A549 (cell line): ENCODE measurements at regions not wholly inside any gene's neighbourhood (a gene's known extent, or its start where the extent isn't known, plus 50 kb on each side); places are given as distances from the start of the nearest gene placed in this dataset.

Source experiments
- CHD4 ChIP-seq: fragments of 200-600 bp; sonication (generic); IDR thresholded peaks from 2 replicates; pipeline ENCODE4 v1.6.1; 2016; ENCODE audit warnings: antibody characterized with exemption, mild to moderate bottlenecking, borderline replicate concordance
- HDAC2 ChIP-seq: fragments of 200-600 bp; sonication (generic); IDR thresholded peaks from 2 replicates; pipeline ENCODE4 v1.6.1; 2016
- KDM1A ChIP-seq: fragments of 200-600 bp; sonication (generic); IDR thresholded peaks from 2 replicates; pipeline ENCODE4 v1.6.1; 2016; ENCODE audit warnings: low read depth, mild to moderate bottlenecking
- PHF8 ChIP-seq: fragments of 200-600 bp; sonication (generic); IDR thresholded peaks from 2 replicates; pipeline ENCODE4 v1.6.1; 2016; ENCODE audit warnings: low read depth, mild to moderate bottlenecking, antibody characterized with exemption, moderate library complexity, borderline replicate concordance
- POLR2A ChIP-seq: IDR thresholded peaks from 2 replicates; pipeline ENCODE4 v1.6.1; 2012; ENCODE audit warnings: mild to moderate bottlenecking, low read length
- SREBF2 ChIP-seq: fragments of 450-650 bp; IDR thresholded peaks from 2 replicates; pipeline ENCODE4 v1.6.1; 2014; ENCODE audit warnings: mild to moderate bottlenecking, moderate library complexity
- TF ChIP-seq, protein P1 (sequence below): IDR thresholded peaks from 2 replicates; pipeline ENCODE4 v1.6.1; 2012
- TF ChIP-seq, protein P2 (sequence below): fragments of >200 bp; sonication (Bioruptor Twin); formaldehyde crosslinking; IDR thresholded peaks from 3 replicates; pipeline ENCODE4 v1.5.1; 2016

DNA sequence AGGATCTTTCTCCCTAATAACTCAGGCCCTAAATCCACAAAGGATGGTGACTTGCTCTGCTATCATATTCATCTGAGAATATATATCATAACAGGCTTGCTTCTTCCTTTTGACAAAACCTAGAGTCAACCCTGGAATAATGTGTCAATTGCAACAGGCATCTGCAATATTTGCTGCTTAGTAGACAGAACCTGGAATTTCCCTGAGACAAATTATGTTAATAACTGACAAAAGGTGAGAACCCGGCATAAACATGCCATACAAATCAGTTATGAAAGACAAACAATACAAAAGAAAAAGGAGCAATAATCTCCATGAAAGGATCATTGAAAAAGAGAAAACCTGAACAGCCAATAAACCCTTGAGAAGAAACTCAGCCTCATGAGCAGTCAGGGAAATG is 114.5 kb upstream of the CDCA7L start:
- no peak for TF ChIP-seq HDAC2
- no peak for TF ChIP-seq KDM1A
- no peak for TF ChIP-seq SREBF2
- TF ChIP-seq, protein P1, sequence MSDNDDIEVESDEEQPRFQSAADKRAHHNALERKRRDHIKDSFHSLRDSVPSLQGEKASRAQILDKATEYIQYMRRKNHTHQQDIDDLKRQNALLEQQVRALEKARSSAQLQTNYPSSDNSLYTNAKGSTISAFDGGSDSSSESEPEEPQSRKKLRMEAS, result no peak
- TF ChIP-seq PHF8, result no peak
- TF ChIP-seq POLR2A, result no peak
- TF ChIP-seq, protein P2, sequence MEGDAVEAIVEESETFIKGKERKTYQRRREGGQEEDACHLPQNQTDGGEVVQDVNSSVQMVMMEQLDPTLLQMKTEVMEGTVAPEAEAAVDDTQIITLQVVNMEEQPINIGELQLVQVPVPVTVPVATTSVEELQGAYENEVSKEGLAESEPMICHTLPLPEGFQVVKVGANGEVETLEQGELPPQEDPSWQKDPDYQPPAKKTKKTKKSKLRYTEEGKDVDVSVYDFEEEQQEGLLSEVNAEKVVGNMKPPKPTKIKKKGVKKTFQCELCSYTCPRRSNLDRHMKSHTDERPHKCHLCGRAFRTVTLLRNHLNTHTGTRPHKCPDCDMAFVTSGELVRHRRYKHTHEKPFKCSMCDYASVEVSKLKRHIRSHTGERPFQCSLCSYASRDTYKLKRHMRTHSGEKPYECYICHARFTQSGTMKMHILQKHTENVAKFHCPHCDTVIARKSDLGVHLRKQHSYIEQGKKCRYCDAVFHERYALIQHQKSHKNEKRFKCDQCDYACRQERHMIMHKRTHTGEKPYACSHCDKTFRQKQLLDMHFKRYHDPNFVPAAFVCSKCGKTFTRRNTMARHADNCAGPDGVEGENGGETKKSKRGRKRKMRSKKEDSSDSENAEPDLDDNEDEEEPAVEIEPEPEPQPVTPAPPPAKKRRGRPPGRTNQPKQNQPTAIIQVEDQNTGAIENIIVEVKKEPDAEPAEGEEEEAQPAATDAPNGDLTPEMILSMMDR, result no peak
- no peak for TF ChIP-seq CHD4
